Suprapubic skin (tissue), 4 donors: ENCODE measurements at regions not wholly inside any gene's neighbourhood (a gene's known extent, or its start where the extent isn't known, plus 50 kb on each side); places are given as distances from the start of the nearest gene placed in this dataset.

Experiments
- CTCF ChIP-seq, 2 donors: fragments of 200-600 bp in 1 of 2; fragments of 450-650 bp in 1 of 2; sonication (generic) in 1 of 2; IDR thresholded peaks; one replicate each; pipeline ENCODE4 v1.5.1; 2016 to 2019; ENCODE audit warnings: antibody characterized with exemption in 2 of 2, mild to moderate bottlenecking in 1 of 2, moderate library complexity in 1 of 2
- POLR2A ChIP-seq, 2 donors: fragments of 450-650 bp; IDR thresholded peaks; one replicate each; pipeline ENCODE4 v1.6.1; 2017; ENCODE audit warnings: antibody characterized with exemption in 2 of 2, mild to moderate bottlenecking in 2 of 2, moderate library complexity in 2 of 2
- POLR2AphosphoS5 ChIP-seq, 3 donors: sonication (generic); formaldehyde crosslinking; IDR thresholded peaks; one replicate each; pipeline ENCODE4 v1.6.1; 2017; ENCODE audit warnings: antibody characterized with exemption in 3 of 3

- TF ChIP-seq POLR2A (IDR thresholded peaks at IDR 0.05) (no peak), CTCF (IDR thresholded peaks at IDR 0.05) (no peak), POLR2AphosphoS5 (IDR thresholded peaks at IDR 0.05) (no peak)
These were observed 360.7 kb upstream of the CDH10 start for GRCh38 chr5:25005431-25005830.
